A549 (cell line): ENCODE measurements at regions not wholly inside any gene's neighbourhood (a gene's known extent, or its start where the extent isn't known, plus 50 kb on each side); places are given as distances from the start of the nearest gene placed in this dataset.

Source experiments
- CHD2 ChIP-seq: fragments of 150-350 bp; IDR thresholded peaks from 2 replicates; pipeline ENCODE4 v1.6.1; 2014; ENCODE audit warnings: low read length; ENCODE audit not compliant: partially characterized antibody
- JUNB ChIP-seq: fragments of >200 bp; sonication (Bioruptor Twin); formaldehyde crosslinking; IDR thresholded peaks from 2 replicates; pipeline ENCODE4 v1.6.1; 2016
- NFE2L2 ChIP-seq: fragments of 150-350 bp; conservative IDR thresholded peaks from 2 replicates; pipeline ENCODE4 v1.6.1; 2014; ENCODE audit warnings: low read length
- POLR2A ChIP-seq: IDR thresholded peaks from 2 replicates; pipeline ENCODE4 v1.6.1; 2012; ENCODE audit warnings: mild to moderate bottlenecking, low read length
- TF ChIP-seq, protein P1 (sequence below): fragments of >200 bp; sonication (Bioruptor Twin); formaldehyde crosslinking; IDR thresholded peaks from 3 replicates; pipeline ENCODE4 v1.5.1; 2016

DNA sequence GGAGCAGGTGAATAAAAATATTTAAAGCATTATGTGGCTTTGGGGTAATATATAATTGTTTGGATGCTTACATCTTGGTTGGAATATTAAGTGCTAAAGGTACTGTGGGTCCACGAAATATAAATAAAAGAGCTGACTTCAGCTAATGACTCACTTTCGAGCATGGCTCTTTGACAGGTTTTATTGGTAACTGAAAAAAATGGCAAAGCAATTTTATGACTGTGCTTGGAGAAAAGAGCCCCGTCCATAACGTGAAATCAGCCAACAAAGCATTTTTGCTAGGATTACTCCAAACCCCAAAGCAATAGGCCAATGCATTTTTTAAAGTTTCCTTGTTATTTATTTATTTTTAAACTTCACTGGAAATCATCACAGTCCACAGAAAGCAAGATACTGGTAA, 397.2 kb upstream of the CDH19 start:
- no peak for TF ChIP-seq JUNB
- no peak for TF ChIP-seq POLR2A
- no peak for TF ChIP-seq CHD2
- TF ChIP-seq, protein P1, sequence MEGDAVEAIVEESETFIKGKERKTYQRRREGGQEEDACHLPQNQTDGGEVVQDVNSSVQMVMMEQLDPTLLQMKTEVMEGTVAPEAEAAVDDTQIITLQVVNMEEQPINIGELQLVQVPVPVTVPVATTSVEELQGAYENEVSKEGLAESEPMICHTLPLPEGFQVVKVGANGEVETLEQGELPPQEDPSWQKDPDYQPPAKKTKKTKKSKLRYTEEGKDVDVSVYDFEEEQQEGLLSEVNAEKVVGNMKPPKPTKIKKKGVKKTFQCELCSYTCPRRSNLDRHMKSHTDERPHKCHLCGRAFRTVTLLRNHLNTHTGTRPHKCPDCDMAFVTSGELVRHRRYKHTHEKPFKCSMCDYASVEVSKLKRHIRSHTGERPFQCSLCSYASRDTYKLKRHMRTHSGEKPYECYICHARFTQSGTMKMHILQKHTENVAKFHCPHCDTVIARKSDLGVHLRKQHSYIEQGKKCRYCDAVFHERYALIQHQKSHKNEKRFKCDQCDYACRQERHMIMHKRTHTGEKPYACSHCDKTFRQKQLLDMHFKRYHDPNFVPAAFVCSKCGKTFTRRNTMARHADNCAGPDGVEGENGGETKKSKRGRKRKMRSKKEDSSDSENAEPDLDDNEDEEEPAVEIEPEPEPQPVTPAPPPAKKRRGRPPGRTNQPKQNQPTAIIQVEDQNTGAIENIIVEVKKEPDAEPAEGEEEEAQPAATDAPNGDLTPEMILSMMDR: no peak
- no peak for TF ChIP-seq NFE2L2
